T1000 (cell line): ENCODE measurements at regions not wholly inside any gene's neighbourhood (a gene's known extent, or its start where the extent isn't known, plus 50 kb on each side); places are given as distances from the start of the nearest gene placed in this dataset.

Experiments used
- DNase-seq: peaks from one replicate; lab custom pipeline; 2025; ENCODE audit warnings: mixed read lengths; lab: John Stamatoyannopoulos, UW

GRCh38 chr16:54365990-54366634, 79.5 kb upstream of the IRX3 start:
- no peak for DNase-seq

- no peak for DNase-seq
Observed at GRCh38 chr16:54363766-54364165, 77.2 kb upstream of the IRX3 start.

- no peak for DNase-seq
Observed at GRCh38 chr16:54362591-54363206, 76.1 kb upstream of the IRX3 start.

GRCh38 chr16:54361246-54361645, 74.7 kb upstream of the IRX3 start:
- no peak for DNase-seq

GRCh38 chr16:54360681-54361080, 74.1 kb upstream of the IRX3 start:
- DNase-seq: no peak

GRCh38 chr16:54359555-54359954, 73.0 kb upstream of the IRX3 start:
- no peak for DNase-seq

GRCh38 chr16:54359081-54359480, 72.5 kb upstream of the IRX3 start:
- no peak for DNase-seq

- DNase-seq: no peak
Observed at GRCh38 chr16:54356391-54356790, 69.8 kb upstream of the IRX3 start.

GRCh38 chr16:54355251-54355650, 68.7 kb upstream of the IRX3 start:
- no peak for DNase-seq

- no peak for DNase-seq
Observed at GRCh38 chr16:54353097-54353496, 66.5 kb upstream of the IRX3 start.

GRCh38 chr16:54351171-54351570, 64.6 kb upstream of the IRX3 start:
- DNase-seq: no peak

GRCh38 chr16:54347961-54348360, 61.4 kb upstream of the IRX3 start:
- DNase-seq: no peak

- no peak for DNase-seq
Observed at GRCh38 chr16:54346041-54346440, 59.5 kb upstream of the IRX3 start.

GRCh38 chr16:54344646-54345630, 58.4 kb upstream of the IRX3 start:
- DNase-seq: no peak

- DNase-seq: no peak
Observed at GRCh38 chr16:54342966-54343365, 56.4 kb upstream of the IRX3 start.

- DNase-seq: no peak
Observed at GRCh38 chr16:54341892-54342776, 55.5 kb upstream of the IRX3 start.

- no peak for DNase-seq
Observed at GRCh38 chr16:54340531-54340930, 53.9 kb upstream of the IRX3 start.

GRCh38 chr16:54336631-54337204, 50.1 kb upstream of the IRX3 start:
- DNase-seq: no peak
